ENCODE measurements at regions not wholly inside any gene's neighbourhood (a gene's known extent, or its start where the extent isn't known, plus 50 kb on each side); places are given as distances from the start of the nearest gene placed in this dataset.
"Not testable (repeated sequence)": the region's sequence is repeated elsewhere in the genome, so short reads cannot be mapped to it uniquely, and the experiment has no call there.

- Histone ChIP-seq H3K4me2 (ENCODE audit: low read depth, low read length) (no peak overlapping the region), H2AFZ (ENCODE audit: low read length) (no peak overlapping the region), H3F3A (ENCODE audit: insufficient read depth, low read length) (no peaks in the 10 kb centered on the region), H3K27me3 (replicated peaks; ENCODE audit: insufficient read depth, low read length) (no peaks in the 10 kb centered on the region), H3K79me2 (ENCODE audit: low read length) (no peaks in the 10 kb centered on the region), H3K36me3 (replicated peaks; ENCODE audit: insufficient read depth, low read length) (no peaks in the 10 kb centered on the region), H3K9me2 (replicated peaks; ENCODE audit: insufficient read depth, low read length) (no peaks in the 10 kb centered on the region), H3K9ac (ENCODE audit: low read length) (no peak overlapping the region), H3K9me3 (replicated peaks; ENCODE audit: insufficient read depth, low read length) (no peaks in the 10 kb centered on the region), H3K4me3 (ENCODE audit: low read length) (no peak overlapping the region), H3K27ac (ENCODE audit: low read length) (no peak overlapping the region), H3K4me1 (ENCODE audit: low read length) (no peaks in the 10 kb centered on the region), H4K20me1 (ENCODE audit: insufficient read depth, low read length) (no peaks in the 10 kb centered on the region)
- TF ChIP-seq CTCF (IDR thresholded peaks at IDR 0.05; ENCODE audit: low read length) (no peak), EZH2phosphoT487 (IDR thresholded peaks at IDR 0.05; ENCODE audit: low read length) (no peak), EZH2 (optimal IDR thresholded peaks at IDR 0.05; ENCODE audit: low read depth, low read length) (no peak)
- peak; percentile 6 for DNase-seq
Measured at GRCh38 chr1:112833806-112834205, 118.7 kb upstream of the PPM1J start.

GRCh38 chr1:112832259-112832658 is 117.1 kb upstream of the PPM1J start:
- DNase-seq; H3K36me3 ChIP-seq (replicated peaks; ENCODE audit: insufficient read depth, low read length); H3K4me2 ChIP-seq (ENCODE audit: low read depth, low read length): not testable (repeated sequence)

GRCh38 chr1:112829691-112830090 is 114.6 kb upstream of the PPM1J start:
- H3K9ac ChIP-seq (ENCODE audit: low read length); H3K27me3 ChIP-seq (replicated peaks; ENCODE audit: insufficient read depth, low read length); DNase-seq; H3K9me2 ChIP-seq (replicated peaks; ENCODE audit: insufficient read depth, low read length); H3K4me1 ChIP-seq (ENCODE audit: low read length); H3K4me3 ChIP-seq (ENCODE audit: low read length); H4K20me1 ChIP-seq (ENCODE audit: insufficient read depth, low read length); H3K27ac ChIP-seq (ENCODE audit: low read length); H3F3A ChIP-seq (ENCODE audit: insufficient read depth, low read length); H3K9me3 ChIP-seq (replicated peaks; ENCODE audit: insufficient read depth, low read length); H3K79me2 ChIP-seq (ENCODE audit: low read length); H2AFZ ChIP-seq (ENCODE audit: low read length); H3K4me2 ChIP-seq (ENCODE audit: low read depth, low read length); H3K36me3 ChIP-seq (replicated peaks; ENCODE audit: insufficient read depth, low read length): not testable (repeated sequence)

More at GRCh38 chr1:112832259-112832658, 117.1 kb upstream of the PPM1J start:
- H4K20me1 ChIP-seq (ENCODE audit: insufficient read depth, low read length); H3K9ac ChIP-seq (ENCODE audit: low read length); H3K4me1 ChIP-seq (ENCODE audit: low read length); H3K27me3 ChIP-seq (replicated peaks; ENCODE audit: insufficient read depth, low read length); H3K27ac ChIP-seq (ENCODE audit: low read length); H3K79me2 ChIP-seq (ENCODE audit: low read length); H3K9me3 ChIP-seq (replicated peaks; ENCODE audit: insufficient read depth, low read length); H3K9me2 ChIP-seq (replicated peaks; ENCODE audit: insufficient read depth, low read length); H3K4me3 ChIP-seq (ENCODE audit: low read length); H3F3A ChIP-seq (ENCODE audit: insufficient read depth, low read length); H2AFZ ChIP-seq (ENCODE audit: low read length): not testable (repeated sequence)

GRCh38 chr1:112828716-112829115 is 113.6 kb upstream of the PPM1J start:
- Histone ChIP-seq H3K4me2 (ENCODE audit: low read depth, low read length) (no peak overlapping the region), H3K27ac (ENCODE audit: low read length) (no peak overlapping the region)
- TF ChIP-seq EZH2phosphoT487 (IDR thresholded peaks at IDR 0.05; ENCODE audit: low read length) (no peak), CTCF (IDR thresholded peaks at IDR 0.05; ENCODE audit: low read length) (no peak), EZH2 (optimal IDR thresholded peaks at IDR 0.05; ENCODE audit: low read depth, low read length) (no peak)

GRCh38 chr1:112827391-112827790 is 112.3 kb upstream of the PPM1J start:
- H3K36me3 ChIP-seq (replicated peaks; ENCODE audit: insufficient read depth, low read length); H3K4me1 ChIP-seq (ENCODE audit: low read length); H3K4me3 ChIP-seq (ENCODE audit: low read length); H3K9ac ChIP-seq (ENCODE audit: low read length); H2AFZ ChIP-seq (ENCODE audit: low read length); H3K9me3 ChIP-seq (replicated peaks; ENCODE audit: insufficient read depth, low read length); H3K9me2 ChIP-seq (replicated peaks; ENCODE audit: insufficient read depth, low read length); H3K79me2 ChIP-seq (ENCODE audit: low read length); H3K27me3 ChIP-seq (replicated peaks; ENCODE audit: insufficient read depth, low read length); DNase-seq; H3K4me2 ChIP-seq (ENCODE audit: low read depth, low read length); H3F3A ChIP-seq (ENCODE audit: insufficient read depth, low read length); H4K20me1 ChIP-seq (ENCODE audit: insufficient read depth, low read length); H3K27ac ChIP-seq (ENCODE audit: low read length): not testable (repeated sequence)

More at GRCh38 chr1:112828716-112829115, 113.6 kb upstream of the PPM1J start:
- Histone ChIP-seq H3K36me3 (replicated peaks; ENCODE audit: insufficient read depth, low read length) (no peaks in the 10 kb centered on the region), H3K79me2 (ENCODE audit: low read length) (no peaks in the 10 kb centered on the region), H2AFZ (ENCODE audit: low read length) (no peak overlapping the region), H3K4me3 (ENCODE audit: low read length) (no peak overlapping the region), H3K27me3 (replicated peaks; ENCODE audit: insufficient read depth, low read length) (no peaks in the 10 kb centered on the region), H4K20me1 (ENCODE audit: insufficient read depth, low read length) (no peaks in the 10 kb centered on the region), H3F3A (ENCODE audit: insufficient read depth, low read length) (no peaks in the 10 kb centered on the region), H3K9me3 (replicated peaks; ENCODE audit: insufficient read depth, low read length) (no peaks in the 10 kb centered on the region), H3K9ac (ENCODE audit: low read length) (no peak overlapping the region), H3K9me2 (replicated peaks; ENCODE audit: insufficient read depth, low read length) (no peaks in the 10 kb centered on the region), H3K4me1 (ENCODE audit: low read length) (no peaks in the 10 kb centered on the region)
- DNase-seq, result no peak

All from MM.1S (cell line).